ENCODE measurements at regions not wholly inside any gene's neighbourhood (a gene's known extent, or its start where the extent isn't known, plus 50 kb on each side); places are given as distances from the start of the nearest gene placed in this dataset.

DNA sequence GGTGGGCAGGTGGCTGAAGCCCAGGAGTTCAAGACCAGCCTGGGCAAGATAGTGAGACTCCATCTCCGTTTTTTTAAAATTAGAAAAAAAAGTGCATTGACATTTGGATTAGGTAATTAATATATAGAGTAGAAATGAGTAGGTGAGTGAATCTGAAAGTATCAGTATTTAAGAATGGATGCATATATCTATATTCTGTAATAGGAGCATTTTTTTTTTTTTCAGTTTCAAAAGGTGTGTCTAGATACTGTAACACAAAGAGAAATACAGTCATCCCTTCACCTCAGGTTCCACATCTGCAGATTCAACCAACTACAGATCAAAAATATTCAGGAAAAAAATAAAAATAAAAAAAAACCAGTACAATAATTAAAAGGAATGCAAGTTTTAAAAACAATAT is 50.8 kb downstream of the RBM27 start:
- DNase-seq (ENCODE audit: low read depth), result no peak

DNA sequence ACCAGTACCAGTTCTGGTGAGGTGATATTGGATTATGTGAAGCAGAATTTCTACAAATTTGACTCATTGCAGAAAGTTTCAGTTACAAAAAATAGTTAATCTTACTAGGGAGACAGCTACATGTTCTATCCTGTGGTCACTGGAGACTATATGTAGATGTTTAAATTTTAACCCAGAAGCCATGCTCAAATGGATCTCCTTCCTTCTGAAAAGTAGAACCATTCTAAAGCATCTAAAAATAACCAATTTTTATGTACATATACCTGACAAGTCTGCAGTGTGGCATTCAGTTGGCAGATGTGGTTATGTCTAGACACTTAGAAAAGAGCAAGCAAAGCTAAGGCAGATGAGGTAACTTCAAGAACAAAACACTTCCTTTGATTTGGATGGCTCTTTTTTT is 65.5 kb upstream of the POU4F3 start:
- DNase-seq (ENCODE audit: low read depth), result no peak

DNA sequence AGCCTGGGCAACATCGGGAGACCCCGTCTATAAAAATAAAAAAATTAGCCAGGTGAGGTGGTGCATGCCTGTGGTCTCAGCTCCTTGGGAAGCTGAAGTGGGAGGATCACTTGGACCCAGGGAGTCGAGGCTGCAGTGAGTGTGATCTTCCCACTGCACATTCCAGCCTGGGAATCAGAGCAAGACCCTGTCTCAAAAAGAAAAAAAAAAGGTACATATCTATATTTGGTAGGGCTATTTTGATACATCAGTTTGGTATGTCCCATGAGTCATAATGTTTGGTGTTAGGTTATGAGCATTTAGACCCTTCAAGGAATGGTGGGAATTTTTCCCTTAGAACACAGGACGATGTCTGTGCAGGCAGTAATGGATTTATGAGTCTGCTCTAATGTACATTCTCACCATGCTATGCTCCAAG is 55.3 kb upstream of the POU4F3 start:
- peak; percentile 97 for DNase-seq (ENCODE audit: low read depth)

DNA sequence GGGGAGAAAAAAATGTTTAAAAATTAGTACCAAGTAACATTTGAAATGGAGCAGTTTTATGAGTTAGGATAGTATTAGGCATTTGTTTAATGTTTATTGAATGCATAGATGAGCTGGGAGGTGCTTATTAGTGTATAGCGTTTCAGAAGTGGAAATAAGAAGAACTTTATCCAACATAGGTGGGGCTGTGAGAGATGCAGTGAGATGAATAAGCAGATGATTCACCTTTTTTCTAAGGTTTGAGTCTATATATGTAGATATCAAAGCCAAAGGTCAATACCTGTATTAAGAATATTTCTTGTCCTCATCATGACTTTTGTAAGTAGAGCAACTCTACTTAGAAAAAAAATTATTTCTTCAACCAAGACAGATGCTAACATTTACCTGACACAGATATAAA is 54.6 kb upstream of the POU4F3 start:
- peak; percentile 76 for DNase-seq (ENCODE audit: low read depth)
